Activated CD8-positive, alpha-beta memory T cell treated with anti-CD3 and anti-CD28 coated beads for 4 hours (primary cell): ENCODE measurements at regions not wholly inside any gene's neighbourhood (a gene's known extent, or its start where the extent isn't known, plus 50 kb on each side); places are given as distances from the start of the nearest gene placed in this dataset.
"Not testable (repeated sequence)": the region's sequence is repeated elsewhere in the genome, so short reads cannot be mapped to it uniquely, and the experiment has no call there.

Source experiments
- DNase-seq, 2 donors: peaks; one replicate each; pipeline ENCODE4 v3.0.0-alpha.2; 2020; ENCODE audit warnings: low read depth in 2 of 2

DNA sequence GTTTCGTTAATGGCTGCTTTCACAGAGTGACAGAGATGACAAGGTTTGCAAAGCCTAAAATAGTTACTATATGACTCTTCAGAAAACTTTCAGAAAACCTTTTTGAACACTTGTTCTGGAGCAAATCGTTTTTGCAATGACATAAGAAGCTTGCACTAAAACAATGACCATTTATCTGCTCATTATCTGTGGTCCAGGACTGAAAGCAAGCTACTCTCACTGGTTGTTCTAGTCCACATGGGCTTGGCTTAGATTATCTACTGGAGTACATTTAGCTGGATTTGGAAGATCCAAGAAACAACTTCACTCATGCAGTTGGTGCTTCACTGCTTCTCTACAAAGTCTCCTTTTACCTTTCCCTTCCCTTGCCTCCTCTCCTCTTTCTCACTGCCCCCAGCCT, 1836.4 kb upstream of the AGA start:
- no peak for DNase-seq

DNA sequence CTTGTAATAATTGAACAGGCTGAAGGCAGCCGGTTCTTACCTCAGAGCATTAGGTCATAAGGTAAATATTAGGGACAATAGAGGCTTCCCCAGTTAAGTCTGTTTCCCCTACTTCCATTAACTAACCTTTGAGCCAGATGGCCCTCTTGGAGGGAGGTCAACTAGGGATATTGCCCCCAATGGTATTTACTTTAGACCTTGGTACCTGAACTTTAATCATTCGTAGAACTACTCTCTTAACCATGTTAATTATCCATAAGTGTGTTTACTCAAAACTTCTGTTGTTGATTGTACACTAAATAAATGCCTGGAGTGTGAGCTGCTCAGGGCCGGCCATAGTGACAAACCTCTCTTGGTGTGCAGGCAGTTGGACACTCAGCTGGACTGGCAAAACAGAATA, 1843.5 kb upstream of the AGA start:
- DNase-seq: no peak

DNA sequence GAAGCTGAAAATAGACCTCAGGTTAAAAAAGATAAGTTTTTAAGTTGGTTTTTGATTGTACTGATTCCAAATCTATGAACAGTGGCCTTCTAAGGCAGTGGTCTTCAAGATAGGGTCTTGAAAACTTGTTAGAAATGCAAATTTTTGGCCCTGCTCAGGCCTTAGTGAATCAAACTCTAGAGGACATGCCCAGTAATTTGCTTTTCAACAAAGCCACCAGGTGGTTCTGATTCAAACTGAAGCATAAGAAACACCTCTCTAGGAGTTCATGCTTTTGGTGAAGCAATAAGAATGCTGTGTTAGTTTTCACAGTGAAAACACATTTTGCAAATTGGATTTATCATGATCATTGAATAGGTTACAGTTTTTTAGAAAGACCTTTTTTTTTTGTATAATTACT, 1849.4 kb upstream of the AGA start:
- DNase-seq: no peak

DNA sequence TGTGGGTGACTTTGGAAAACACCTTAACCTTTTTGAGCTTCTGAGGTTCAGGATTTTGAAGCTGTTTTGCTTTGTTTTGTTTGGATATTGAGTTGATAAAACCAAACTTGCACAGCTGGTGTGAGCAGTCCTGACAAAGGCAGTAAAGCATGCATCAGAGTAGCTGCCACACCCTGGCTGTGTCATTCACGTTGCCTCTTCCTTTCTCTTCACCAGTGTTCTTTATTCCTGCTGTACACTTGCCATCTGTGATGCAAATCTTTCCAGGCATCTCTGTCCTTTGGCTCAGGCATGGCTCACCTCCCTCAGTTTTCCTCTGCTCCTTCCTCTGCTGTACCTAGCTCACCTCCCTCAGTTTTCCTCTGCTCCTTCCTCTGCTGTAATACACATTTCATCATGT, 1850.2 kb upstream of the AGA start:
- no peak for DNase-seq

DNA sequence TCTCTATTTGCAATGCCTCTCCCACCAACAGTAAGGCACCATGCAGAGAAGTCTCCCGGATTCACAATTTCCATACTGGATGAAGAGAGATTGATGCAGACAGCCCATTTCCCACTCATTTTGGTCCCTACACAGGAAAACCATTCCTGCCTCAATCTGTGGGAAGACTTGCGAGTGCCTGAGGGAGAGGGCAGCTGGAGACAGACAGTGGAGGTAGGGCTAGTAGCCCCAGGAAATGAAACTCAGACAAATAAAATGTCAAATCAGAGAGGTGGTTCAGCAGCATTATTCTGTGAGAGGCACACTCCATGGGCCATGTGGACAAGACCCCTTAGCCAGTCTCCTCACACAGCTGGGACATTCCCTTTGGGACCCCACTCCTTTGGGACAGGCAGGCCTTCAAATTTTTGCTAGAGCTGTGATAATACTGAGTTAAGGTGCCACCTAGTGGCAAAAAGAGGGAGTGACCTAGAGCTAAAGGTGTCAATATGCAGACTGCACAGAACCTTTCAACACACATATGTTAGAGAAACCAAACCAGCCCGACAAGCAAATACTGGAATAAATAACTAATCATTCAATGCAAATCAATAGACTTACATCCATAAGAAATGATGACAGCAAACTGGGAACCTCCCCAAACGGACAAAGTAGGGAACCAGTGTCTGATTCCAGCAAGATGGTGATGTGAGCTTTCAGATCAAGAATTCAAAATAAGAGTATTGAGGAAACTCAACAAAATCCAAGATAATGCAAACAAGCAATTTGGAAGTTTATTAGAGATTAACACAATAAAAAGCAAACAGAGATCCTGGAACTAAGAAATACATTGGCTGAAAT, 1865.3 kb upstream of the AGA start:
- DNase-seq: no peak

DNA sequence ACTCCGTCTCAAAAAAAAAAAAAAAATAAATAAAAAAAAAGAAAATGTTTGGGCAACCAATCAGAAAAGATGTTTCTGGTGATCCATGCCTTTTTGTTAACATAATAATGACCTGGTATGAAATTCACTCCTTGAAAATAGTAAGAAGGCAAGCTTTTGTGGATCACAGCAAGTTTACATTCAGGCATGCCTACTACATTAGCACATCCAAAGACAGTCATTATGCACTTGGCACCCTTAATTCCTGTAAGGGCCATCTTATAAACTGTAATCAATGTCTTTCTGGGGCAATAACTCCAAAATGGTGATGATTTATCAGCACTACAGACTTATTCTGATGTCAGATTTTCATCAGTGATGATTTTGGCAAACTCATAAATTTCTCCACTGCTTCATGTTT, 1871.6 kb upstream of the AGA start:
- DNase-seq: no peak

DNA sequence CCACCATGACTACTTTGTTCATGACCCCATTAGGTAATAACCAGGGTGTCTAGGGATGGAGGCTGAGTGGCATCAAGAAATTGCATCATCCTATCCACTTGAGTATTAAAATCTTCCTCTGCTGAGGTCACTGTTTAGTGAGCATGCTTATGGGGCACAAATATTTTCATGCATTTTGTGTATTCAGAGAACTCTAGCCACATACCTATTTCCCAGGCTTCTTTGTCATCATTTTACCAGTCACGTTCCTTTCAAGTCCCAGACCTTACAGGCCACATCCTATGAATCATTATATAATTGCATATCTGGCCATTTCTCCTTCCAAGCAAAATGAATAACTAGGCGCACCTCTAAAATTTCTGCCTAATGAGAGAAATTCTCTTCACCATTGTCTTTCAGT, 1882.9 kb upstream of the AGA start:
- DNase-seq: no peak

DNA sequence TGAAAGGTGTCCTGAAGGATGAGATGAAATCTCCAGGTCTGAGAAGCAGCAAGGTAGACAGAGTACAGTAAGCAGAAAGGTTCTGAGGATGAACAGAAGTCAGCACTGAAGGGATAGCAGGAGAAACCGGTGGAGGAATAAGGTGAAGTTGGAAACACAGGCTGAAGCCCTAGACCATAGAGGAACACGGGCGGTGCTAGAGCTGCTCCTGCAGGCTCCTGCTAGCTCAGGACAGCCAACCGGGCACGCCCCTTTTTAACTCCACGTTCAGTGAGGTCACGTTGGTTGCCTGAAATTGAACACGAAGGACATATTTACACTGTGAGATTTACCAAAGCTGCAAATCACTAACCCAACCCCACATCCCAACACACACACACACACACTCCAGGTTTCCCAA, 1886.4 kb upstream of the AGA start:
- no peak for DNase-seq

DNA sequence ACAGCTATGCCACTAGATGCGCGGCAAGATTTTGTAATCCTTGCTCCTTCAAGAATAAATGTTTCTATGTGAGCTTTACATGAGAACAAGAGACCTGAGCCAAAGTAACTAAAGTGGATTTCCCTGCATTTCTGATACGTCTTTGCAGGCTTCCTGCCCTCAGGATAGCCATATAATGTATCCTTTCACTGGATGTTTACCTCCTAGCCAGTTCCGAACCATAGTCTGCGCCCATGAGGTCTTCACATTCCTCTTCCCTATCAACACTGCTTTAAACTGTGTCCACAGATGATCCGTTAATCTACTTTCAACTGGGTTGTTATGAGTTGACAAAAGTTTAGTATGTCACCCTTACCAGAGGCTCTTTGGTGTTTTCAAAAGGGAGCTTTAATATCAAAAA, 1889.1 kb upstream of the AGA start:
- DNase-seq: no peak

DNA sequence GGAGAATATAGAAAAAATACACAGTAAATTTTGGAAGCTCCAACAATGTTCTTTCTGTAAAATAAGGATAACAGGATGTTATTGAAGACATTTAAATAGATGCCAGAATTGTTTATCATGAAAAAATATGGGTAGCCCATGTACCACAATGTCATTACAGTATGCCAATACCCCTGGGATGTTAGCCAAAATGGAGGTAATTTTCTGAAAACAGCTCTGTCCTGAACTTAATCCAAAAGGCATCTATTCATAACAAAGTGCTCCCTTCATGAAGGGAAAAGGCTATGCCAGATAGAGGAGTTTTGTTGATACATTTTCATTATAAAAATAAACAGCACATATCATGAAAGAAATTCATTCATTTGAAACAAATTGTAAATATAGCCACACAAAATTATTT, 1902.6 kb upstream of the AGA start:
- DNase-seq: no peak

DNA sequence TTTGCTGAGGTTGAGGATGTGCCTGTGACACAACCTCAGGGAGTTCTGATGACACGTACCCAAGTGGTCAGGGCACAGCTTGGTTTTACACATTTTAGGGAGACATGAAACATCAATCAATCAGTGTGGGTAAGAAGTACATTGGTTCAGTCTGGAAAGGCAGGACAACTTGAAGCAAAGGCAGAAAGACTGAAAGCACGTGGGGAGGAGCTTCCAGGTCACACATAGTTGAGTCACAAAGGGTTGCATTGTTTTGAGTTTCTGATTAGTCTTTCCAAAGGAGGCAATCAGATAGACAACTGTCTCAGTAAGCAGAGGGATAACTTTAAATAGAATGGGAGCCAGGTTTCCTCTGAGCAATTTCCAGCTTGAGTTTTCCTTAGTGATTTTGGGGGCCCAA, 1910.0 kb upstream of the AGA start:
- DNase-seq: no peak

DNA sequence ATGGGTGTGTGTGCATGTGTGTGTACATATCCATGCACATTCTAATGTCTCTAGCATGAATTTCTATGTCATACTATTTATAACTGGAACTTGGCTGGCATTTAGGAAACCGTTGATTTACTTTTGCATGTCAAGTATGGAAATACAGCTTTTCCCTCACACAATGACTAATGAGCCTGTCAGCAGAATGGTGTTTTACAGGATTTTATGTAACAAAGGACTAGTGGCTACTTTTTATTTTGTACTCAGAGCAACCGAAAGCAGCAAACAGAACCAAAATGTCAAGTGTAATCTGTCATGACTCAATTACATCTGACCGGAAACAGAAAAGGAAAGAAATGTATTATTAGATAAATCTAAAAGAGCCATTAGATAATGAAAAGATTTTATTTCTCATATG, 1911.5 kb upstream of the AGA start:
- no peak for DNase-seq

DNA sequence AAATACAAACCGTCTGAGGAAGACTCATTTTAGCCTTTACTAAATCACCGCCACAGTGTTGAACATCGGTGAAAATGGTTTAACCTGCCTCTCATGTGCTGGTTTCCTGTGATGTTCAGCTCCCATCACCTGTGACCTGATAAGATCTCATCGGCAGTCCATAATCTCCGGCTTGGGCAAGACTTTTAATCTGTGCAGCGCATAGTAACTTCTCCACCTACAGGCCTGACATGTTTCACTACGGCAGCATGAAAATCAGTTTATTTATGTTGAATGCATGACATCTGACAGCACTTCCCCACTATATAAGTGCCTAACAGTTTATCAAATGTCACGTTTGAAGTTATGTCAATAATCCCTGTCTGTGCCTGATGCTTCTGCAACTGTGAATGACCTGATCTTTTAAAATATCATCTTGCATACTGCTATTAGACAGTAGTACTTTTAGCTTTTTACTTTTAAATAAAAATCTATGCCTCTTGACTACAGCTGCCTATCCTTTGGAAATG, 1919.8 kb upstream of the AGA start:
- no peak for DNase-seq

DNA sequence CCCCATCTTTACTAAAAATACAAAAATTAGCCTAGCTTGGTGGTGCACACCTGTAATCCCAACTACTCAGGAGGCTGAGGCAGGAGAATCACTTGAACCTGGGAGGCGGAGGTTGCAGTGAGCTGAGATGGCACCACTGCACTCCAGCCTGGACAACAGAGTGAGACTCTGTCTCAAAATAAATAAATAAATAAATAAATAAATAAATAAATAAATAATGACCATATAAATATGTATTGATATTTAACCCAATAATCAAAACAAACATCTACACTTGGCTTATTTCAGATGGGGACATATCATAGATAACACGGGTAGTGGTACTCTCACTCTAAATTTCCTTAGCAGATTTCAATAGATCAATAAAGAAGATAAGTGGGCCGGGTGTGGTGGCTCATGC, 1923.7 kb upstream of the AGA start:
- DNase-seq: not testable (repeated sequence)

DNA sequence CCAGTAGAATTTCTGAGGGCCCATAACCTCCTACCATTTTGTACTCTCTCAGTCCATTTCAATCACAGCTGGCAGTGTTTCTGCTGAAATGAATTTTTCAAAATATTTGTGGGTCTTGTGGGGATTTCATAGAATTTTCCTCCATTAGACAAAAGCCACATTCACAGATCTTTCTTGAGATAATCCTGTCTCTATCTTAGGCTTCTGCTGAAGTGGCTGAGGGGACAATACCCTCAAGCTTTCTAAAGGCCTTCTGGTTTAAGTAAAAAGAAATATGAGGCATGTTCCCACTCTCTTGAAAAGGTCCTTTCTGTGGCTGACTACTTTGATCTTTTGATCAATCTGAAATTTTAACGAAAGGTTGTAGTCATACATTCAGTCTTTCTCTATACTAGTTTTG, 1930.0 kb upstream of the AGA start:
- no peak for DNase-seq

DNA sequence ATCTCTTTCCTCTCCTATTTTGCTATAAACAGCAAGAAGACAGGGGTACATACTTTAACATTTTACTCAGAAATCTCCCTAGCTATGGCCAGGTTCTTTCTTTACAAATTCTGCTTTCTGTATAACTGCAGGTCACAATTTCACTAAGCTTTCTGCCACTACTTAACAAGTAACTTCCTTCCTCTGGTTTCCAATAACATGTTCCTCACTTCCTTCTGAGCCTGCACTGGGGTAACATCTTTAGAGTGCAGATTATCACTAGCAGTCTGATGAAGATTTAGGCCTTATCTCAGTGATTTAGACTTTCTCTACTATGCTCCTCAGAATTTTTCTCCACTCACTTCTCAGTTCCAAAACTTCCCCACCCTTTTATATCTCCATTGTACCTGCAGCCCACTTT, 1930.5 kb upstream of the AGA start:
- DNase-seq: no peak

DNA sequence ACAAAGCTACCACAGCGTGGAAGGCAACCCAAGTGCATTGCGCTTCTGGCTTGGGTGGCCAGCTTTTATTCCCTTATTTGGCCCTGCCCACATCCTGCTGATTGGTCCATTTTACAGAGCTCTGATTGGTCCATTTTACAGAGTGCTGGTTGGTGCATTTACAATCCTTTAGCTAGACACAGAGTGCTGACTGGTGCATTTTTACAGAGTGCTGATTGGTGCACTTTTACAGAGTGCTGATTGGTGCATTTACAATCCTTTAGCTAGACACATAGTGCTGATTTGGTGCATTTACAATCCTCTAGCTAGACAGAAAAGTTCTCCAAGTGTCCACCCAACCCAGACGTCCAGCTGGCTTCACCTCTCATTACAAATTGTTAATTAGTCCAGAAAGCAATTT, 1936.6 kb upstream of the AGA start:
- DNase-seq: not testable (repeated sequence)

DNA sequence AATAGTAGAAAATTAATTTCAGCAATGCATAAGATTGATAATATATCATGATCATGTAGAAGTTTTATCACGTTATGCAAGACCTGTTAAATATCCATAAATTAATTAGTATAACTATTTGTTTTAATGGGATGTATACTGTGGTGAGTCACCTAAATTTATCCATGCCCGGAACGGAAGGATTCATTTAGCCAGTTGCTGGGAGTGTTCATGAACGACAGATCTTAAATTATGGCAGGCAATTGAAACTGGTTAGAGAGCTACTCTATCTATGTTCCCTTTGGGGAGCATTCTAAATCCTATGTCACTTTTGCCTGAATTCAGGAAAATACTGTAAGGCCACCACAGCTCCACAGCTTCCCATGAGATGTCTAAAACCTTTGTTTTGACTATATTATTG, 1950.5 kb upstream of the AGA start:
- DNase-seq: no peak

DNA sequence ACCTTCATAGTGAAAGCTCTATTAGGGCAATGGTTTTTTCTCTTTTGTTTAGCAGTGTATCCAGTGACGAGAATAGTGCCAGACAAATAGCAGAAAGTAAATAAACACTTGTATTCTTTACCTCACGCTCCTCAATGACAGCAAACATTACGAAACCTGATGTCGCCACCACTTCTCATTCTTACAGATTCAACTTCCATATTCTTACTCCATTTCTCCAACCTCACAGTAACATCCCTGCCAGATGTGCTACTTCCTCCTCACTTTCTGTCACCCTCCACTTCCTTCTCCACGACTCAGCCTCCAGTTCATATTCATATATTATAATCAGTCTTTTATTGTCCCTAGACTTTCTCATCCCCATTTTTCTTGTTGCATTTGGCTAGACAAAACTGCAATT, 1956.2 kb upstream of the AGA start:
- DNase-seq: no peak

DNA sequence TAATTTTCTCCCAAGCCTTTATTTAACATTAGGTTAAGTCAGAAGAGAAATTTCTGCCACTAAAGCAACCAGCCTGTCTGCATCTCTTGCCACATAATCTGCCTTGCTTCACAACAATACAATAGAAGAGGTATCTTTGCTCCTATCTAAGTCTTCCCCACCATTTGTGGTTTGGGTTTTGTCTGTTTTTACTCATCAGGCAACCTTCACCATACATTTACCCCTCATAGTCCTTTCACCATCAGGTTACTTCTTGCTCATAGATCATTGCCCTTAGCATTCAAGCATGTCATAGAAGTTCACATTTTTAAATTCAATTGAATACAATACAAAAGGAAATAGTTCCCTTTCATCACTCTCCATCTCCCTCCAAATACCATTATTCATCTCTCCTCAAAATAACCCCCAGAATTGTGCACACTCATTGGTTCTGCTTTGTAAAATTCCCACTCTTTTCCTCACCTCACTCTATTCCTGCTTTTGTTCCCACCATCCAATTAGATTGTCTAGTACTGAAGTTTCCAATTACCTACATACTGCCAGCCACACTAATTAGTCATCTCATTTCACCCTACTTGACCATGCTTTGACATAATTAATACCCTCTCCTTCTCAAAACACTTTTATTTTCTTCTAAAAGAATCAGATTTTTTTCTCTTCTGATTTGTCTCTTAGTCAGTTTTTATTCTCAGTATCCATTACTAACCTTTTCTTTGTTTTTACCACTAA, 1957.0 kb upstream of the AGA start:
- no peak for DNase-seq

DNA sequence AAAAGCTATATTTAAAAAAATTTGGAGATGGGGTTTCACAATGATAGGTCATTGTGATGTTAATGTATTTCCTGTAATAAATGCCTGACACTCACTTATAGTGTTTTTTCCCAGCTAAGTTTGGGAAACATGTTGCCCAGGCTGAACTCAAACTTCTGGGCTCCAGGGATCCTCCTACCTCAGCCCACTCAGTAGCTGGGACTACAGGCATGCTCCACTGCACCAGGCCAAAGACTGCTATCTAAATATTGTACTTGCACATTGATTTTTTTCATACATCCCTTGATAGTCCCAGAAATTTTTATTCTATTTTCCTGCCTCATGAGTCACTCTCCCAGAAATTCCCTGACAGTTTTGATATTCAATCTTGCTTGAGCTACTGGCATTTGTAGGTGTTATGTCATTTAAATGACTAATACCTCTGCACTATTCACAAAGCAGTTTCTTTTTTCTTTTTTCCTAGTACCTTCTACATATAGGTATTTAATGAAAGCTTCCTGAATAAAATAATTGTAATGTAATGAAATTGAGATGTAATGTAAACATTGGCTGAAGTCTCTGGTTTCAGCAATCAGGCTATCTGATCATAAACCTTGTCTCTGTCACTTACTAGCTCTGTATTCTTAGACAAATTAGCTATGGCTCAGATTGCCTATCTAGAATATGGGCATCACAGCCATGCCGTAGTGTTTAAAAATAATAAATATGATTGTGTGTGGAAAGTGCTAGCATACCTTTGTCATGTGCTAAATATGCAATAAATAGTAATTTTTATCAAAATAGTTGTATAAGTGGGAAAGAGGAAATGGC, 1973.0 kb upstream of the AGA start:
- DNase-seq: no peak

DNA sequence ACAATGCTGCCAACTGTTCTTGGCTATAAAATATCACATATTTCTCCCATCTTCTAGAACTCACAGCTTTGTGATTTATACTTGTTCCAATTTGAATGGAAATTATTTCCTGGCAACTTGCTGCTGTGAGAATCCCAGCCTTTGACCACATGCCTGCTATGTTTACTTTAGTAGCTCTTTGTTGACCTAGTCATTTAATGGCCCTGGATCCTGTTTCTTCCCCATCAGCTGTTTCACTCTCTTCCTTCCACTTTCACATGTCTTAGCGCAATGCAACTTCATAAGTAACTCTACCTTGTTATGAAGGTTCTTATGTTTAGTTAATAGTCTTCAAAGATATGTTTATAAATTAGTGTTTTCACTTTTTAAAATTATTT, 1973.6 kb upstream of the AGA start:
- DNase-seq: no peak

DNA sequence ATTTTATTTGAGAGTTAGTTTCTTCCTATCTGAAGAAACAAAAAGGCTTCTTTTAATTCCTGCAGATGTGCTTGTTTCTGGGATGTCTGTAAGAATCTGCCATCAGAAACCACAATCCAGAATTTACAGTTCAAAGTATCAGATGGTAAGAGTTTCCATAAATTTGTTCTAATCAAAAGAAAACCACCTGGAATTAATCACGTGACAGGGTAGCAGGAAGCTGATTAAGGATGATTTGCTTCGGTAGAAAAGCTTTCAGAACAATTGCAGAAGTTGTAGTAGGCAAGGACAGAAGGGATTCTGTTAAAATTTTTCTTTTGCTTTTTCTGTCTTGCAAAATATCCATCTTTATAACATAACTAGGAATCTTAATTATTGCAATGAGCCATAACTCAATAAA, 1975.1 kb upstream of the AGA start:
- DNase-seq: no peak
